ENCODE measurements at regions not wholly inside any gene's neighbourhood (a gene's known extent, or its start where the extent isn't known, plus 50 kb on each side); places are given as distances from the start of the nearest gene placed in this dataset.
"Not testable (repeated sequence)": the region's sequence is repeated elsewhere in the genome, so short reads cannot be mapped to it uniquely, and the experiment has no call there.

DNA sequence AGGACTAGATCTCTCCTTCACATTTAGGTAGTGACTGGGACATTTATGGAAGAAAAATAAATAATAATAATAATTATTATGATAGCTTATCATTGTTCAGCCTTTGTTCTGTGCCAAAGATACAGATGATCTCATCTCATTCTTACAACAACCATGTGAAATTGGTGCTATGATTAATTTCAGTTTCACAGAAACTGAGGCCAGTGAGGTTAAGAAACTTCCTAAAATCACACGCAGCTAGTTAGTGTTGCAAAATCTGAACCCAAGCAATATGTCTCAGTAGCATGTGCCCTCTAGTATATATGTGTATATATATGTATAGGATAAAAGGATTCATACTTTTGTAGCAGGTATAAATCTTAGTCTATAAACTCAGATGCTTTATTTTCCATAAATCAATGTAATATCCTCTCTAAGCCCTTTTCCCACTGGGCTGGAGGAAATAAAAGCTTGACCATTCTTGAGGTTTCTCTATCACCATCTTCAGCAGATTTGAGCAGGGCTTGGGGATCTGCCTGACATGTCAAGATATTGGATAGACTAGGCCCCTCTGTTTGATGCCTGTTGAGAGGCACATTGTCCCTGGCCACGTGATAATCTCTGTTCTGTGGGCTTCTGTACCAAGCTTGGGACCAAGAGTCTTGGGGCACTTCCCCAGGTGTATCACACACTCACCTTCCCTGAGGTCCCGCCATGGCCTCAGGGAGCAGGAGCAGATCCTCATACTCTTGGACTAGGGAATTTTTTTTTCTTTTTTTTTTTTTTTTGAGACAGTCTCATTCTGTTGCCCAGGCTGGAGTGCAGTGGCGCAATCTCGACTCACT lies 172.6 kb upstream of the NRP1 start:
- DNase-seq (ENCODE audit: low read depth, low spot score): no peak

DNA sequence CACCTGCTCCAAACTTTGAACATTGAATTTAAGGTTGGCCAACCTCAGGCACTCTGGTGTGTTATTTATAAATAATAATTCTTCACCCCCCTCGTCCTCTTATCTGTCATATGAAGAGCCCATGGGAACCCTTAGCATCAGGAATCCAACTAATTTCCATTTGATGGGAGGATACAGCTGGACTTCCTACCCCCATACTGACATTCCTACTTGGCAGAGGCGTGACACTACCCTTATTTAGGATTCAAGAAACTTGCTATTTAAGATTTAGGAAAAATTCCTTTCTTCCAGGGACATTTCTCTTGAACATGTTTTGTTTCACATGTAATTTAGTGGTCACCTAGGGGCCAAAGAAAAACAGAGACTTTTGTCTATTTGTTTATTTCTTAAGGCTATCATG lies 171.9 kb upstream of the NRP1 start:
- no peak for DNase-seq (ENCODE audit: low read depth, low spot score)

DNA sequence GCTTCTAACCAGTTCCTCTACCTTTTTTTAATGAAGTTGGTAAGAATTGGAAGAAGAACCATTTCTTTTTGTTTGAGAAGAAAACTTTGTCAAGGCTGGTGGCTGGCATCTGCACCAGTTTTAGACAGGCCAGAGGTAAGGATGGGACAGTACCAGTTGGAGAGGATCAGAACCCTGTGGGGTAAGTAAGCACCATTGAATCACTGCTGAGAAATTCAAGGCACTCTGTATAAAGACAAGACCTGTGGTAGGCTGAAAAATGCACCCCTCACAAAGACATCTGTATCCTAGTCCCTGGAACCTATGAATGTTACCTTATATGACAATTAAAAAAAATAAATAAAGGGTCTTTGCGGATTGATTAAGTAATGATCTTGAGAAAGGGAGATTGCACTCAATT lies 166.7 kb upstream of the NRP1 start:
- DNase-seq (ENCODE audit: low read depth, low spot score): no peak

DNA sequence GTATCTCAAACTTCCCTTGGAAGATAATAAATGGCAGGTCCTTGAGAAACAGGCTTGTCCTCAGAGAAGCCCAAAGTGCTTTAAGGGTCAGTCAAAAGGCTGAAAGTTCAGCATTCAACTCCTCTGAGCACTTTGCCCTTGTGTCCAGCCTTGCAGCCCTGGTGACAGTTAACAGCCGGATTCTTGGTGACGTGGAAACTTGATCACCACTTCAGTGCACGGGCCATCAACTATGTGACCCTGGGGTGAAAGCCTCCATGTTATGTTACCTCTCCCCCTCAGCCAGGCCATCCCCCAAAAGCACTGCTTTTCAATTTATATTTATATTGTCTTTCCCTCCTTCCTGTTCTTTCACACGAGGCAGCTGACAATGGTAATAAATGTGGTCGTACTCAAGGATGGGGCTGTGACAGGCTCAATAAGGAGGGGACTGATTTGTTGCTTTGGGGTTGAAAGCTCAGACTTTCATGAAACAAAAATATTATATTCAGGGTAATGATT lies 164.0 kb upstream of the NRP1 start:
- peak; percentile 16 for DNase-seq (ENCODE audit: low read depth, low spot score)

DNA sequence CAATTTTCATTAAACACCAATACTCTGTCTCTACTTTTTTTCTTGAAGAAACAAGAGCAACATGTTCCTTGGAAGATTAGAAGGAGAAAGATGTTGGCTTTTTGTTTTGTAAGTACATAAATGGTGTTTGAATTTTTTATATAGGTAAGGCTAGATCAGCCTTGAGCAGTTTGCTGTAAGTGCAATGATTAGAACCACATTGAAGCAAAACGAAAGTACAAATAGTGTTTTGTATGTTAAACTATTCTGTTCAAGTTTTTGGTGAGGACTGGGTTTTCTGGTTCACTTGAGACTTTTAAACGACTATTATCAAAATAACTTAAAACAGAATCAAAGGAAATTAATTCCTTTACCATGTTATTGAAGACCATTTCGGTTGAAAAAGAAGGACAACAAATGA lies 162.9 kb upstream of the NRP1 start:
- no peak for DNase-seq (ENCODE audit: low read depth, low spot score)

DNA sequence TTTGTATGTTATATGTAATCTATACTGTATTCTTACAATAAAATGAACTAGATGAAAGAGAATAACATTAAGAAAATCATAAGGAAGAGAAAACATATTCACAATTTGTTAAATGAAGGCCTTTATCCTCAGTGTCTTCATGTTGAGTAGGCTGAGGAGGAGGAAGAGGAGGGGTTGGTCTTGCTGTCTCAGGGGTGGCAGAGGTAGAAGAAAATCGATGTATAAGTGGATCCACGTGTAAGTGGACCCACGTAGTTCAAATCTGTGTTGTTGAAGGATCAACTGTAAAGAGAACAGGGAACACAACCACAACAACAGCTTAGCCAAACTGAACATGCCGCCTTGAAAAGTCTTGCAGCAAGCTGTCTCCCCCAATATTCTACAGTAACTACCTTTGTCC lies 161.6 kb upstream of the NRP1 start:
- no peak for DNase-seq (ENCODE audit: low read depth, low spot score)

DNA sequence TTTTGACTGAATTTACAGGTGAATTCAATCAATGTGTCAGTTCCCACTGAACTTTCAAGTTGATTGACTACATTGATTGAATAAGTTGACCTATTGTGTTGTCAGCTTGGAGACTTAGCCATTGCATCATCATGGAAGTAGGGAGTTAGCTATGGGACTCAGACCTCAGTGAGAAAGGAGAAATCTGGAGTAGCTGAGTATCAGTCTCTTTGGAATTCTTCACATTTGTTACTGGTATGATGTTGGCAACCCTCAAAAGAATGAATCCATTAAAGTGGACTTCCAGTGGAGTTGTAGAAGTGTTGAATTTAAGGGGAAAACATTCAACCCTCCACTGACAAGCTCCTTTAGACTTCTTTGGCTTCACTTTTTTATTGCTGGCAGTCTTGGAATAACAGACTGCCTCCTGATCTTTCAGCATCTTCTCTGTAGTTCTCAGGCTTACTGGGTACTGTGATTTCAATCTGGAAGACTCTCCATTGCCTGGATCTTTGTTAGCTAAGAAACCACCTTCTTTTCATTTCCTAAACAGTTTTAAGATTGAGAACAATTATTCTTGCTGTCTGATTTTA lies 160.3 kb upstream of the NRP1 start:
- no peak for DNase-seq (ENCODE audit: low read depth, low spot score)

DNA sequence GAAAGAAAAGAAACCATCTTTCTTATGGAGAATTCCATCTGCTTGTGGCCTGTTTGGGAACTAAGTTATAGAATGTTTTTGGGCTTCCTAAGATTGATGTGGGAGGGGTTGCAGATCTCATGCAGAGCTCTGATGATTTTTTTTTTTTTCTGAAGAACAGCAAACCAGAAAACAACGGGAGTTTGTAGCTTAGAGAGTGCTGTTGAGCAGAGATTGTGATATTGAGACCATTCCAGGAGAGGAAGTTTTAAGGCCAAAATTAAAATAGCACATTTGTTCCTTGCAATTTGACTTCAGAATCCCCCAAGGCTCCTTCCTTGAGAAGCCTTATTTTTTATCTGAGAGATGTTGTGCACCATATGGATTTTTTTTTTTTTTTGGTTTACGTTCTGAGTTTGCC lies 159.5 kb upstream of the NRP1 start:
- no peak for DNase-seq (ENCODE audit: low read depth, low spot score)

DNA sequence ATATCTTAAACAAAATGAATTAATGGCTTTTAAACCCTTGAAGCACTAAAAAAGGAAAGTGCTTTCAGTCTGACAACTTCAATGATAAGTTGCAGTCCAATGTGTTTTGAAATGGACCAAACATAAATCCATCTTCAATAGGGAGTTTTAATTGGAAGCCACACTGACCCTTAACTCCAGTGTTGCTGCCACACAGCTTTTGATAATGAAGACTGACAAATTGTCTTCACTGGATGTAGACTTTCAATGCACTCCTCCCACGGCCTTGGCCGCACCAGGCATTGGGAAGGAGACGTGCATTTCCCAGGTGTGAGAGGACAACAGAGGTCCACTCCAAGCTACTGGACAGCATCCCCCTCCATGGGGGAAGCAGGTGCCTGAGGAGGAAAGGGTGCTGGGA lies 159.0 kb upstream of the NRP1 start:
- no peak for DNase-seq (ENCODE audit: low read depth, low spot score)

DNA sequence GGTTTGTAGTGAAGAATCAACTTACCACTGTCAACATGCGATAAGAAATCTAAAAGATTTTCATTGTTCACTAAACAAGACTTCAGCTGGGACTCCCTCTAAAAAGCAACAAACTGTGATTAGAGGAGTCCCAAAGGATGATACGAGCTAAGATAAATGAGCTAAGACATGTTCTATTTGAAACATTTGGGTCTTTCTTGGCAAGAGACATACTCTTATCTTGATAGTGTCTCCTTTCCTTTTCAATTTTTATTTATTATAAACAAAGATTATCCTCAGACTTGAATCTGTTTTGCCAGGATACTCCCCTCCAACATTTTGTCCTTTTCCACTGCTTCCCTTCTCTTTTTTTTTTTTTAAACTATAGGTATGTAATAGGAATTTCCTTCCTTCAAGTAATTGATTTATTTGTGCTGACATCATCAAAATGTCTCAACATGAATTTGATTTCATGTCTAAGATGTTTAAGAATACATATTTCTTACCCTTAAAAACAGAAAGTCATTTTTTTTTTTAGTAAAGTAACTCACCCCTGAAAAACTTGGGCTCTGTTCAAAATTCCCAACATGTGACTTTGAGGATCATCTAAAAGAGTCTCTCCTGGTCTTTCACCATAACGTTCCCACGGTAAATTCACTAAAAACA lies 158.4 kb upstream of the NRP1 start:
- DNase-seq (ENCODE audit: low read depth, low spot score): no peak

DNA sequence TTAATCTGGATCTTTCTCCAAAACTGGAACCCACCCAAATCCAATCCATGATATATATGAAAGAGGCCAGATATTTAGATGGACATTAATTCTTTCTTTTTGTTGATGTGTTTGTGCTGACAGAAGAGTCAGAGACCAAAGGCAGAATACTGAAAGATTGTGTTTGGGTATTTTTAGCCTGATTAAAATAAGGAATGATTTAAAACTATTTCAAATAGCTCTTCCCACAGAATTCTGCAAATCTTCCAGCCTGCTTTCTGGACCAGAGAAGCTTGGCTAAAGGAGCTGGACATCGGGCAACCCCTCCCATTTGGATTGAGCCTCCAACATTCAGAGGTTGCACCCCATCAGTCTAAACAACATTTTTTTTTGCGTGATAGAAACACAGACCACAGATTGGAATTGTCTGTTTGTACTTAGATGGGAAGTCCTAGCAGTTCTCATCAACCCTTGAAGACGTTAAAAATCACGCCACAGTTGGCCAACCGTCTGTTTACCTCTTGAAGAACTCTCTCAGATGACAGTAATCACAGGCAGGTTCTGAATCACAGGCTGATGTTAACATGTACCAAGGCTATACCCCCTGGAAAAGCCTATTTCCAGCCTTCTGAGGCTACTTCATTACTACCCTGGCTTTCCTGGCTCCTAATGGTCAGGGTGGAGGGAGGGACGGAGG lies 155.2 kb upstream of the NRP1 start:
- no peak for DNase-seq (ENCODE audit: low read depth, low spot score)

DNA sequence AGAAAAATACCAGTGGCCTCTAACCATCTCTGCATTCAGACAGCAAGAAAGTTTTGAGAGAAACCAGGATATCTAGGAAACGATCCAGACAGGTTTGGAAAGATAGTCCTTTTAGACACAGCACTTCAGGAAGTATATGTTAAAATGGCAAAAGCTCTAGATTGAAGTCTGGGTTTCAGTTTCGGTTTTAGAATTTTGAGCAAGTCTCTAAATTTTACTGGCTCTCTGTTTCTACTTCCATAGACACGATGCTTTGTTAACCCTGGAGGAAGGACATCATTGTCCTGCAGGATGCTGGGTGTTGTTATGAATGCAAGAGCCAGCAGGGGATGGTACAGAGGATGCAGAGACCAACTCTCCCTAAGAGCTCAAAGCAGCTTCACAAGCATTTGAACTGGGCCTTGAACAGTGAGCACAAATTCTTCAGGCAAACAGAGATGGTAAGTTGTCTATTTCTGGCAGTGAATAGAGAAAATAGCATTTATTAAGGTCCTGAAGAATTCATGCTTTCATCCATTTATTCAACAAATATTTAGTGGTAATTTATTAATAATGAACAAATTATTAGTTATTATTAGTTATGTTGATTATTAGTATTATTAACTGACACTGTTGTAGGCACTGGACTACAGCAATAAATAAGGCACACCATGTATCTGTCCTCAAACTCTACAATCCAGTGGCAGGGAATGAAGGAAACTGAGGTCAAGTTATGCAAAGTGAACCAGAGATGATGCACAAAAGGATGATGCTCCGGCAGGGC lies 152.7 kb upstream of the NRP1 start:
- DNase-seq (ENCODE audit: low read depth, low spot score): no peak

DNA sequence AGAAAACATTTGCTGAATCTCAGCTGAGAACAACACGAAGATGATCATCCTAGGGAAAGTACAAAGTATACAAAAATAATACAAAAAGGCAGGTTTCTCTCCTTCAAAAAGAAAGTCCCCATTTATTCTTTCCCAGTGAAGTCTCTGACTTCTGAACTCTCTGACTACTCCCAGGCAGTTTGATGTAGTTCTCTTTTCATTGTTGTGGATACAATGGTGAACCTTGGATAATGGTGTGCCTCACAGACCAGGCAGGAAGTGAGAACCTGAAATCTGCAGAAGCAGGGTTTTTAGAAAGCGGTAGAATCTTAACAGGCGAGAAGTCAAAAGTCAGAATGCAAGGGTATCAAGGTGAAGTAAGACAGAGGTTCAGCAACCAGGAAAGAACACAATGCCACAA lies 150.8 kb upstream of the NRP1 start:
- DNase-seq (ENCODE audit: low read depth, low spot score): no peak

DNA sequence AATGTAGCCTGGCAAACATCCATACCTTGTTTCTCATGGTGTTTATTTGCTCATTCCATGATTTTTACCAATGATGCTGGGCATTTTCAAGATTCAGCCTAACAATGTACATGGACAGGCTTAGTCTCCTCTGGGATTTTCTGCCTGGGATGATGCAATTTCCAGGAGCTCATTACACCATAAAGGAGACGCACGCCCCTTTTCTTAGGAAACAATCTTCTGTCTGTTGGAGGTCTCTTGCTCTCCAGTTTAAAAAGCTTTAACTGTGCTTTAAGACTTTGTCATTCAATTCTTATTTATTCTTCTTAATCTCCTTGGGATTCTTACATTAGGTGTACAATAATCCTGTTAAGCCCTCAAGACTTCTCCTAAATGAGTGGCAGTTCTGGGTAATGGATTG lies 150.3 kb upstream of the NRP1 start:
- no peak for DNase-seq (ENCODE audit: low read depth, low spot score)

DNA sequence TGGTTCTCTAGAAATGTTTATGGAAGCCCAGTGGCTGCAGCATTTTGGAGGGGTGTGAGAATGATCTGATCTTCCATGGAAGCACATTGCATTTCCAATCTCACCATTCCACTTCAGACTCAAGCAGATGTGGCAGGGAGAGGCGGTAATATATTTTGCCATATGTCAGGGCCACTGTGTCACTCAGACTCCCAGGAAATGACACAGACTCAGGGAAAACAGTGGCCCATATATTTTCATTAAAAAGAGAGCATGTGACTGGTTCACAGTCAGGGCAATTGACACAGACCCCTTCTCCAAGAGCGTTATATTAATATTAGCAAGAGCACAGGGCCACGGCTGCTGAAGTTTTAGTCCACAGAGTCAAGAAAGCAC lies 149.3 kb upstream of the NRP1 start:
- no peak for DNase-seq (ENCODE audit: low read depth, low spot score)

DNA sequence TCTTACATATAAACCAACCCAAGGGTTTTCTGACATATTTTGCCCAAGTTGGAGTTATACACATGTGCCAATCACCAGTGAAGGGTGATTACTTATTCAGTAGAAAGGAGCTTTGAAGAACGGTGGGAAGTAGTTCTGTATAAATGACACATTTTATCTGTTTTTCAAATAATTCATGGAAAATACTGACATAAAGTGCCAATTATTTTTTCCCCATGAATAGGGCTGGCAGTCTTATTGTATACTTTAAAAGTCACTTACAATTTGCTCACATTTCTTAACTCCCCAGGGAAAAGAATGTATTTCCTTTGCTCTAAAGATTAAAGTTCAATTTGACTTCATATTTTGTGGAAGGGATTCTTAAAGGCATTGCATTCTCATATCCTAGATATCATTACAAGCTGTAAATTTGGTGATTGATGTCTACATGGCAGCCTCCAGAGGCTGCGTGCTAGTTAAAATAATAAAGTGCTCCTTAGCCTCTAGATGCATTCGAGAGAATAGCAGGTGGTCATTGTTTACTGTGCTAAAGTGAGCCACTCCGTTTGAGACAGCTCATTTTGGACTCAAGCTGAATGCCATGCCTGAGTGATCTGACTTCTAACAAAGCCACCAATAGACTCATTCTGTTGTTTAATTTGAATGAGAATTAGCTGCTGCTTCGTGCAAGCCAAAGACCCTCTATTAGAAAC lies 148.8 kb upstream of the NRP1 start:
- DNase-seq (ENCODE audit: low read depth, low spot score): peak; percentile 12

DNA sequence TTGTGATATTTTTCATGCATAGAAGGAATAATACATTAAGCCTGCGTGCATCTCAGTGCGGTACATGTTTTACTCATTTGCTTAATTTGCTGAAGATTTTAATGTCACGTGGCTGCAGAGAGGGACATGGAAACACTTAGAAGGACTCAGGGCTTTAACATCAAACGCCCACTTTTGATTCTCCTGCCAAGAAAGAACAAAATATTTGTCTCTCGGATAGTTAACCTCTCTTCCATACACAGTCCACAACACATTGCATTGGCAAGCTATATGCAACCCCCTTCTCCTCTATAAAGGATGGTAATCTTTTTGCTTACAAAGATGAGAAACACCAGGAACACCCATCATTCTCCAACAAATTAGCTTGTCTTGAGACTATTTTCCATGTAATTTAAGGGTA lies 148.0 kb upstream of the NRP1 start:
- no peak for DNase-seq (ENCODE audit: low read depth, low spot score)

DNA sequence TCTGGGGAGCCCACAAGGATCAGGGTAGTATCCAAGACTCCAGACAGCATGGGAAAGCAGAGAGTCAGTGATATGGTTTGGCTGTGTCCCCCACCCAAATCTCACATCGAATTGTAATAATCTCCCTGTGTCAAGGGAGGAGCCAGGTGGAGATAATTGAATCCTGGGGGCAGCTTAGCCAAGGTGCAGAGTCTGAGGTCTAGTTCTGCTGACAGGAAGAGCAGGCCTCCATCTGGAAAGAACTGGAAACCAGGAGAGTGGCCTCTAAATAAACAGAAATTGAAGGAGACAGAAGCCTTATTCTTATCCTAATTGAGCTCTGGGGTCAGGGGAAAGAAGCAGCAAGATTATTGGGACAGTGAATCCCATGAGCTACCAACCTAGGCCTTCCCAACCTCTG lies 146.7 kb upstream of the NRP1 start:
- no peak for DNase-seq (ENCODE audit: low read depth, low spot score)

DNA sequence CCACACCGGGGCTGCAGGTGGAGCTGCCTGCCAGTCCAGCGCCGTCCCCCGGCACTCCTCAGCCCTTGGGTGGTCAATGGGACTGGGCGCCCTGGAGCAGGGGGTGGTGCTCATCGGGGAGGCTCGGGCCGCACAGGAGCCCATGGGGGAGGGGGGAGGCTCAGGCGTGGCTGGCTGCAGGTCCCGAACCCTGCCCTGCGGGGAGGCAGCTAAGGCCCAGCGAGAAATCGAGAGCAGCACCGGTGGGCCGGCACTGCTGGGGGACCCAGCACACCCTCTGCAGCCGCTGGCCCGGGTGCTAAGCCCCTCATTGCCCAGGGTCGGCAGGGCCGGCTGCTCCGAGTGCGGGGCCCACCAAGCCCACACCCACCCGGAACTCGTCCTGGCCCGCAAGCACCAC lies 145.9 kb upstream of the NRP1 start:
- DNase-seq (ENCODE audit: low read depth, low spot score): not testable (repeated sequence)

DNA sequence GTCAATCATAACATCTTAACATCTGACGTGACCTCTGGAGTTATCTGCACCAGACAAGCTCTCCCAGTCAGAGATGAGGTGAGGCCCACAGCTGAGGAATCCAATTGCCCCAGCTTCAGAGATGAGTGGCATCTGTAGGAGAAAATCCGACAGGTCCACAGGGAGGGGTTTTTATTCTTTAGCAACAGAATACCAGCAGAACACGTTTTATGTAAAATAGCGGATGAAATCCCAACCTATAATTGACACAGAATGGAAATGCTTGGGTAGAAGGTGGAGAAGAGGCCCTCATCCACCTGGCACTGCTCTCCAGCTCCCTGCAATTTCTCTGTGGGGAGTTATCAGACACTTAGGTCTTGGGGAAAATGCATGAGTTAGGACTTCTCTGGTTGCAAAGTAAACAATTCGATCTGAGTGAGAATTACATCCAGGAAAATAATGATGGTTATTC lies 144.2 kb upstream of the NRP1 start:
- no peak for DNase-seq (ENCODE audit: low read depth, low spot score)

DNA sequence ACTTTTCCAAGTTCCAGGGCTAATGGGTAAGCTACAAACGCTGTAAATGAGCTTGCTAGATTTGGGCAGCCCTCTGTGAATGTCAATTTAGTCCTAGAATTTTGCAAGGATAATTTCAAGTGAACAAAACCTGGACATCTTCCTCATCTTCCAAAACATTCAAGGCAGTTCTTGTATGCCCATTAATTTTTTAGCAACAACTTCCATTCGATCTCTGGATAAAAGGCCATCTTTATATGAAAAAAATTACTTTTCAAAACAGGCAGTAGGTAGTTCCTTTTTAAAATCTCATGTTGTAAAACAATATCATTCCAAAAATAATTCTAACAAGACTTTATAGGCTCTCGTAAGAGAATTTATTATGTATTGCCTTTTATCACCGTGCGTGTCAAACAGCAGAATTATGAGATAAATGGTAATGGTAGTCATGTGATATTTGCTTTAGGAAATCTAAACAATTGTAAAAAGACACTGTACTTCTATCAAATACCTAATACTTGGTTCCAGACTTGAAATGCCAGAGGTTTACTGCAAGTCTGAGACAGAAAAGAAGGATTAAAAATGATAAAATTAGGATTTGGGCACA lies 143.7 kb upstream of the NRP1 start:
- no peak for DNase-seq (ENCODE audit: low read depth, low spot score)

Measured in ELF-1 (cell line).